ENCODE measurements at regions not wholly inside any gene's neighbourhood (a gene's known extent, or its start where the extent isn't known, plus 50 kb on each side); places are given as distances from the start of the nearest gene placed in this dataset.

GRCh38 chr18:26741758-26742157 lies 123.7 kb downstream of the AQP4 start:
- H3K27me3 Mint-ChIP-seq (ENCODE audit: low read depth, poor library complexity): peaks cover 36% of the 10 kb centered on the region
- H3K9me3 Mint-ChIP-seq: peaks cover 25% of the 10 kb centered on the region
- no peaks in the 10 kb centered on the region for H3K36me3 Mint-ChIP-seq (ENCODE audit: low read depth)
- no peak overlapping the region for H3K4me3 Mint-ChIP-seq
- no peak for DNase-seq
- no peak overlapping the region for H3K27ac Mint-ChIP-seq
- H3K4me1 Mint-ChIP-seq: peaks cover 20% of the 10 kb centered on the region
- TF ChIP-seq CTCF (IDR thresholded peaks at IDR 0.05): no peak

- Mint-ChIP-seq H3K4me3 (no peak overlapping the region), H3K36me3 (ENCODE audit: low read depth) (no peaks in the 10 kb centered on the region), H3K27ac (no peak overlapping the region), H3K27me3 (ENCODE audit: low read depth, poor library complexity) (peaks cover 39% of the 10 kb centered on the region), H3K9me3 (peaks cover 25% of the 10 kb centered on the region), H3K4me1 (peaks cover 13% of the 10 kb centered on the region)
- TF ChIP-seq CTCF (IDR thresholded peaks at IDR 0.05): no peak
- no peak for DNase-seq
Observed at GRCh38 chr18:26741048-26741447, 124.5 kb downstream of the AQP4 start.

GRCh38 chr18:26740396-26740795 lies 125.1 kb downstream of the AQP4 start:
- peaks cover 6% of the 10 kb centered on the region for H3K4me1 Mint-ChIP-seq
- H3K27ac Mint-ChIP-seq: no peak overlapping the region
- no peak for TF ChIP-seq CTCF (IDR thresholded peaks at IDR 0.05)
- DNase-seq: no peak
- H3K9me3 Mint-ChIP-seq: peaks cover 25% of the 10 kb centered on the region
- peaks cover 42% of the 10 kb centered on the region for H3K27me3 Mint-ChIP-seq (ENCODE audit: low read depth, poor library complexity)
- no peaks in the 10 kb centered on the region for H3K36me3 Mint-ChIP-seq (ENCODE audit: low read depth)
- H3K4me3 Mint-ChIP-seq: no peak overlapping the region

GRCh38 chr18:26738706-26739105 lies 126.8 kb downstream of the AQP4 start:
- Mint-ChIP-seq H3K27ac (no peak overlapping the region), H3K4me3 (no peak overlapping the region), H3K9me3 (peaks cover 25% of the 10 kb centered on the region), H3K36me3 (ENCODE audit: low read depth) (no peaks in the 10 kb centered on the region), H3K4me1 (peaks cover 9% of the 10 kb centered on the region), H3K27me3 (ENCODE audit: low read depth, poor library complexity) (peaks cover 52% of the 10 kb centered on the region)
- no peak for TF ChIP-seq CTCF (IDR thresholded peaks at IDR 0.05)
- DNase-seq: no peak

- H3K27ac Mint-ChIP-seq: no peak overlapping the region
- H3K4me1 Mint-ChIP-seq: peaks cover 9% of the 10 kb centered on the region
- peaks cover 50% of the 10 kb centered on the region for H3K27me3 Mint-ChIP-seq (ENCODE audit: low read depth, poor library complexity)
- no peak overlapping the region for H3K4me3 Mint-ChIP-seq
- H3K36me3 Mint-ChIP-seq (ENCODE audit: low read depth): no peaks in the 10 kb centered on the region
- peaks cover 25% of the 10 kb centered on the region for H3K9me3 Mint-ChIP-seq
- DNase-seq: no peak
- no peak for TF ChIP-seq CTCF (IDR thresholded peaks at IDR 0.05)
Observed at GRCh38 chr18:26736301-26736700, 129.2 kb downstream of the AQP4 start.

- no peak overlapping the region for H3K27ac Mint-ChIP-seq
- H3K9me3 Mint-ChIP-seq: peaks cover 17% of the 10 kb centered on the region
- no peak overlapping the region for H3K4me3 Mint-ChIP-seq
- DNase-seq: no peak
- no peak for TF ChIP-seq CTCF (IDR thresholded peaks at IDR 0.05)
- H3K36me3 Mint-ChIP-seq (ENCODE audit: low read depth): no peaks in the 10 kb centered on the region
- H3K27me3 Mint-ChIP-seq (ENCODE audit: low read depth, poor library complexity): peaks cover 38% of the 10 kb centered on the region
- H3K4me1 Mint-ChIP-seq: peaks cover 9% of the 10 kb centered on the region
Observed at GRCh38 chr18:26734760-26735159, 130.7 kb downstream of the AQP4 start.

Measured in nephron progenitor cell (in vitro differentiated cells).